GM12874 (cell line): ENCODE measurements at regions not wholly inside any gene's neighbourhood (a gene's known extent, or its start where the extent isn't known, plus 50 kb on each side); places are given as distances from the start of the nearest gene placed in this dataset.

ENCODE experiments used
- CTCF ChIP-seq: IDR thresholded peaks from 2 replicates; pipeline ENCODE4 v1.5.1; 2011; ENCODE audit warnings: low read depth, mild to moderate bottlenecking, control low read depth, low read length, moderate library complexity; ENCODE audit not compliant: insufficient read depth

- no peak for TF ChIP-seq CTCF
Measured at GRCh38 chr1:34655875-34656240, 99.0 kb upstream of the GJB5 start.

DNA sequence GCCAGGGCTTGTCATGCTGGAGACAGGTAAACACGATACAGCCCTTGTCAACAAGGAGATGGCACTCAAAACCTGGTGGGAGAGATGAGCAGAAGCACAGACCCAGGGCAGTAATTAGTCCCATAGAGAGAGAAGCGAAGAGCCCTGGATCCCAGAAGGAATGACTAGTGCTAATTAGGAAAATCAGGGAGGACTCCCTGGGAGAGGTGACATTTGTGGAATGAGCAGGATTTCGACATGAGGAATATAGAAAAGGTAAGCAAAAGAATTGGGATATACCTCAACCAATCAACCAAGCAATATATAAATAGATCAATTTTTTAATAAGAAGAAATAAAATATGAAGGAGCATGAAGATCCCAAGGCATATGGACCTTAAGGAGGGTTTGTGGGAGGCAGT, 98.5 kb upstream of the GJB5 start:
- TF ChIP-seq CTCF, result no peak

- no peak for TF ChIP-seq CTCF
Measured at GRCh38 chr1:34656731-34657130, 98.1 kb upstream of the GJB5 start.

DNA sequence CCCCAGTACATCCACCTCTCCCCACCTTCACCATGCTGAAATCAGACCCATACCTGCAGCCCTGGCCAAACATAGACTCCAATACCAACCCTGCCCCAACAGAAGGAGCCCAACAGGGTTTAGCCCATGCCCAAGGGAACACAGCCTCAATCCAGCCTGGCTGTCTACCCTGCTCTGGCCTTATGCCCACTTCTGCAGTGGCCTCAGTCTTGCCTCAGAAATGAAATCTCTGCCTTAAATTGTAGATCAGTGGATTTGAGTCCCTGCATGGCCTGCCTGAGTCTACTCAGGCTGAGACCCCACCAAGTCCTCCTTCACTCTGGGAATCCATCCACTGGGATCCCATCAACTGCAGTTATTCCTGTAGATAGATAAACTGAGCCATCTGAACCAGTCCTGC, 97.6 kb upstream of the GJB5 start:
- no peak for TF ChIP-seq CTCF

DNA sequence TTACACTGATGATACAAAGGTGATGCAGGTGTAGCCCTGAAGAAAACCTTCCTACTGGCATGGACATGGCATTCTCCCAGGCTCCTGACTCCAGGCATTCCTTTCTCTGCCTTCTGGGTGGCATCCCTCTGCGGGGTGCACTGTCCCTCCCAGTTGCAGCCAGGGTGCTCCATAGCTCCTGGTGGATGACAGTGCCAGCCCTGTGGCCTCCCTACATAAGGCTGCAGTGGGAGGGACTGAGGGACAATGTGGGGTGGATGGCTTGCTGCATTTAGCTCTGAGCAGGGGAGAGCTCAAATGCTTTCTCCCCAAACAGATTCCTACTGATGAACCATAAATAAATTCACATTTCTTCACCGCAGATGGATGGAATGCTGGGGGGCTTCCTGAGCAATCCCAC, 97.0 kb upstream of the GJB5 start:
- no peak for TF ChIP-seq CTCF

DNA sequence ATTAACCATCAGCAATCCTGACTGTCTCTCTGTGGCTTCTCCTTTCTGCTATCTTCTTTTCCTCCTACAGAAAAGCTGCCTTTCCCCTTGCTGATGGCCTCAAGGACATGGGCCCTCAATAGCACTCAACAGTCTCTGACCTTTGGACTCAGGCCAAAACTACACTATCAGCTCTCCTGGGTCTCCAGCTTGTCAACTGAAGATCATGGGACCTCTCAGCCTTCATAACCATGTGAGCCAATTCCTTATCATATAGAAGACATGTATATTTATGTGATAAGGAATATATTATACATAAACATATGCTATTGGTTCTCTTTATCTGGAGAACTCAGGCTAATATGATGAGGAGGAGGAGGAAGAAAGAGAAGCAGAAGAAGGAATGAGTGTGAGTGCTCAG, 91.8 kb upstream of the GJB5 start:
- no peak for TF ChIP-seq CTCF

GRCh38 chr1:34668063-34668462, 86.8 kb upstream of the GJB5 start:
- no peak for TF ChIP-seq CTCF

- TF ChIP-seq CTCF, result no peak
Measured at GRCh38 chr1:34670982-34671381, 83.9 kb upstream of the GJB5 start.
